ENCODE measurements at regions not wholly inside any gene's neighbourhood (a gene's known extent, or its start where the extent isn't known, plus 50 kb on each side); places are given as distances from the start of the nearest gene placed in this dataset.

GRCh38 chr10:121099592-121099991 is 248.4 kb downstream of the WDR11 start:
- H3K9me3 ChIP-seq (ENCODE audit: low read length): no peaks in the 10 kb centered on the region
- no peaks in the 10 kb centered on the region for H3F3A ChIP-seq (ENCODE audit: insufficient read depth, low read length, poor library complexity, severe bottlenecking)
- H3K79me2 ChIP-seq (replicated peaks; ENCODE audit: insufficient read depth, low read length): no peaks in the 10 kb centered on the region
- no peak overlapping the region for H3K9ac ChIP-seq (ENCODE audit: low read length)
- no peak for TF ChIP-seq REST (IDR thresholded peaks at IDR 0.05; ENCODE audit: borderline replicate concordance)
- no peak for TF ChIP-seq MXI1 (conservative IDR thresholded peaks at IDR 0.05; ENCODE audit: poor library complexity, severe bottlenecking)
- TF ChIP-seq CTCF (IDR thresholded peaks at IDR 0.05; ENCODE audit: poor library complexity, severe bottlenecking): no peak
- no peak for TF ChIP-seq POLR2AphosphoS5 (IDR thresholded peaks at IDR 0.05)
- no peak for TF ChIP-seq EZH2 (IDR thresholded peaks at IDR 0.05; ENCODE audit: borderline replicate concordance, insufficient read depth, low read length, poor library complexity, severe bottlenecking)
- TF ChIP-seq TAF1 (IDR thresholded peaks at IDR 0.05; ENCODE audit: low read depth): no peak
- TF ChIP-seq EP300 (conservative IDR thresholded peaks at IDR 0.05; ENCODE audit: poor library complexity, severe bottlenecking): no peak
- TF ChIP-seq SMC3 (conservative IDR thresholded peaks at IDR 0.05; ENCODE audit: poor library complexity): no peak
- no peak for TF ChIP-seq RAD21 (conservative IDR thresholded peaks at IDR 0.05)
- H2AFZ ChIP-seq (ENCODE audit: low read depth, low read length): no peak overlapping the region
- H3K4me3 ChIP-seq (ENCODE audit: low read length): no peak overlapping the region
- H3K27me3 ChIP-seq (ENCODE audit: insufficient read depth, low read depth, low read length): no peaks in the 10 kb centered on the region
- no peaks in the 10 kb centered on the region for H3K36me3 ChIP-seq (ENCODE audit: insufficient read depth, low read length)
- no peak overlapping the region for H3K4me2 ChIP-seq (ENCODE audit: low read length)
- H4K20me1 ChIP-seq (ENCODE audit: insufficient read depth): no peaks in the 10 kb centered on the region
- H3K9me2 ChIP-seq (ENCODE audit: insufficient read depth, low read length): no peaks in the 10 kb centered on the region
- no peak overlapping the region for H3K27ac ChIP-seq (ENCODE audit: low read length)

GRCh38 chr10:121101561-121101960 is 250.4 kb downstream of the WDR11 start:
- Histone ChIP-seq H3K27me3 (ENCODE audit: insufficient read depth, low read depth, low read length) (no peaks in the 10 kb centered on the region), H2AFZ (ENCODE audit: low read depth, low read length) (no peak overlapping the region), H3K4me3 (ENCODE audit: low read length) (no peak overlapping the region), H3K4me2 (ENCODE audit: low read length) (no peak overlapping the region), H3K27ac (ENCODE audit: low read length) (no peak overlapping the region), H3K9me3 (ENCODE audit: low read length) (no peaks in the 10 kb centered on the region), H3K9me2 (ENCODE audit: insufficient read depth, low read length) (no peaks in the 10 kb centered on the region), H3F3A (ENCODE audit: insufficient read depth, low read length, poor library complexity, severe bottlenecking) (no peaks in the 10 kb centered on the region), H4K20me1 (ENCODE audit: insufficient read depth) (no peaks in the 10 kb centered on the region), H3K9ac (ENCODE audit: low read length) (no peak overlapping the region), H3K36me3 (ENCODE audit: insufficient read depth, low read length) (no peaks in the 10 kb centered on the region), H3K79me2 (replicated peaks; ENCODE audit: insufficient read depth, low read length) (no peaks in the 10 kb centered on the region)
- TF ChIP-seq SMC3 (conservative IDR thresholded peaks at IDR 0.05; ENCODE audit: poor library complexity): no peak
- TF ChIP-seq EZH2 (IDR thresholded peaks at IDR 0.05; ENCODE audit: borderline replicate concordance, insufficient read depth, low read length, poor library complexity, severe bottlenecking): no peak
- no peak for TF ChIP-seq TAF1 (IDR thresholded peaks at IDR 0.05; ENCODE audit: low read depth)
- no peak for TF ChIP-seq POLR2AphosphoS5 (IDR thresholded peaks at IDR 0.05)

GRCh38 chr10:121102706-121103105 is 251.5 kb downstream of the WDR11 start:
- no peak overlapping the region for H3K4me2 ChIP-seq (ENCODE audit: low read length)
- no peak overlapping the region for H3K9ac ChIP-seq (ENCODE audit: low read length)
- no peak overlapping the region for H3K4me3 ChIP-seq (ENCODE audit: low read length)
- no peaks in the 10 kb centered on the region for H3K9me2 ChIP-seq (ENCODE audit: insufficient read depth, low read length)
- no peaks in the 10 kb centered on the region for H3F3A ChIP-seq (ENCODE audit: insufficient read depth, low read length, poor library complexity, severe bottlenecking)
- no peak overlapping the region for H2AFZ ChIP-seq (ENCODE audit: low read depth, low read length)
- no peaks in the 10 kb centered on the region for H3K36me3 ChIP-seq (ENCODE audit: insufficient read depth, low read length)
- H4K20me1 ChIP-seq (ENCODE audit: insufficient read depth): no peaks in the 10 kb centered on the region
- H3K9me3 ChIP-seq (ENCODE audit: low read length): no peaks in the 10 kb centered on the region
- TF ChIP-seq REST (IDR thresholded peaks at IDR 0.05; ENCODE audit: borderline replicate concordance) (no peak), MXI1 (conservative IDR thresholded peaks at IDR 0.05; ENCODE audit: poor library complexity, severe bottlenecking) (no peak), EP300 (conservative IDR thresholded peaks at IDR 0.05; ENCODE audit: poor library complexity, severe bottlenecking) (no peak), CTCF (IDR thresholded peaks at IDR 0.05; ENCODE audit: poor library complexity, severe bottlenecking) (no peak)
- no peaks in the 10 kb centered on the region for H3K27me3 ChIP-seq (ENCODE audit: insufficient read depth, low read depth, low read length)
- no peak overlapping the region for H3K27ac ChIP-seq (ENCODE audit: low read length)
- no peaks in the 10 kb centered on the region for H3K79me2 ChIP-seq (replicated peaks; ENCODE audit: insufficient read depth, low read length)
